ENCODE measurements at regions not wholly inside any gene's neighbourhood (a gene's known extent, or its start where the extent isn't known, plus 50 kb on each side); places are given as distances from the start of the nearest gene placed in this dataset.

DNA sequence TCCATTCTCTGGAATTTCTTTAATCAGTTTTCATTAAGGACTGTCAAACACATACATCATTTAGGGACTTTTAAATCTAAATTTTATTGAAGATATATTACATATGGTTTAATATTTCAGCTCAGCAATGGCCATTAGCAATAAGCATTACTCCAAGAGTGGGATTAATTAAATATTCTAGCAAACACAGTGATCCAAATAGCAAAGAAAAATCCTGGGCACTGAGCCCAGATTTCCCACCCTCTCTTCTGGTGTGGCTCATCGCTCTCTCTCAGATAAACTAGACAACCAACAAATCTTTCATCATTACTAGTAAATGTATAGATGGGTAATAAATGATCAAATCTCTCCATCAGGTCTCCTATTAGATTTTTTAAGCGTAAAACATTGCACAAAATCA is 53.5 kb upstream of the FOXD3 start:
- Histone ChIP-seq H3K4me3 (IDR thresholded peaks at IDR 0.05; ENCODE audit: insufficient read depth, low read depth, low read length) (no peak overlapping the region), H3K4me2 (no peak overlapping the region), H4K20me1 (ENCODE audit: insufficient read depth) (no peaks in the 10 kb centered on the region), H3K36me3 (ENCODE audit: insufficient read depth) (no peaks in the 10 kb centered on the region), H3K79me2 (ENCODE audit: insufficient read depth, low read depth) (no peaks in the 10 kb centered on the region), H3K9ac (no peak overlapping the region), H3K27me3 (ENCODE audit: insufficient read depth, low read depth) (no peaks in the 10 kb centered on the region), H3K27ac (no peak overlapping the region), H2AFZ (ENCODE audit: low read depth) (no peak overlapping the region), H3K4me1 (ENCODE audit: low read depth, poor library complexity, severe bottlenecking) (no peaks in the 10 kb centered on the region)
- TF ChIP-seq, protein P1, sequence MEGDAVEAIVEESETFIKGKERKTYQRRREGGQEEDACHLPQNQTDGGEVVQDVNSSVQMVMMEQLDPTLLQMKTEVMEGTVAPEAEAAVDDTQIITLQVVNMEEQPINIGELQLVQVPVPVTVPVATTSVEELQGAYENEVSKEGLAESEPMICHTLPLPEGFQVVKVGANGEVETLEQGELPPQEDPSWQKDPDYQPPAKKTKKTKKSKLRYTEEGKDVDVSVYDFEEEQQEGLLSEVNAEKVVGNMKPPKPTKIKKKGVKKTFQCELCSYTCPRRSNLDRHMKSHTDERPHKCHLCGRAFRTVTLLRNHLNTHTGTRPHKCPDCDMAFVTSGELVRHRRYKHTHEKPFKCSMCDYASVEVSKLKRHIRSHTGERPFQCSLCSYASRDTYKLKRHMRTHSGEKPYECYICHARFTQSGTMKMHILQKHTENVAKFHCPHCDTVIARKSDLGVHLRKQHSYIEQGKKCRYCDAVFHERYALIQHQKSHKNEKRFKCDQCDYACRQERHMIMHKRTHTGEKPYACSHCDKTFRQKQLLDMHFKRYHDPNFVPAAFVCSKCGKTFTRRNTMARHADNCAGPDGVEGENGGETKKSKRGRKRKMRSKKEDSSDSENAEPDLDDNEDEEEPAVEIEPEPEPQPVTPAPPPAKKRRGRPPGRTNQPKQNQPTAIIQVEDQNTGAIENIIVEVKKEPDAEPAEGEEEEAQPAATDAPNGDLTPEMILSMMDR (conservative IDR thresholded peaks at IDR 0.05; ENCODE audit: low read depth, low read length) = no peak

DNA sequence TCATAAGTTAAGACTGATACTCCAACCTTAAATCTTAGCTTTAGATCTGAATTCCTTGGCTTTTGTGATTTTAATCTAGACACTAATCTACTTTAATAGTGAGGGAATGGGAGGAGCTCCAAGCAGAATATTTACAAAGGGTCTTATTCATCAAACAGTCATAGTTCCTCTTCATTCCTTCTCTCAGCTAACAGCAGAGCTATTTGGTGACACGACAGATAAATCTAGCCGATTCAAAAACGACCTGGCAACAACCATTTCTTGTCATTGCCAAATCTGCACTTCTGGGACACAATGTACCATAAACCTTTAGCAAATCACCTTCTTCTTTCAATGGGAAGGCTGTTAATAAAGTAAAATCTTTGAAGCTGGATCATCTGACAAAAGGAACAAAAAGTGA is 52.8 kb upstream of the FOXD3 start:
- no peak overlapping the region for H2AFZ ChIP-seq (ENCODE audit: low read depth)

More for the DNA sequence above, 52.8 kb upstream of the FOXD3 start:
- no peaks in the 10 kb centered on the region for H3K27me3 ChIP-seq (ENCODE audit: insufficient read depth, low read depth)
- H3K4me2 ChIP-seq = no peak overlapping the region
- no peak overlapping the region for H3K27ac ChIP-seq
- no peaks in the 10 kb centered on the region for H3K4me1 ChIP-seq (ENCODE audit: low read depth, poor library complexity, severe bottlenecking)
- no peaks in the 10 kb centered on the region for H3K79me2 ChIP-seq (ENCODE audit: insufficient read depth, low read depth)
- no peak overlapping the region for H3K4me3 ChIP-seq (IDR thresholded peaks at IDR 0.05; ENCODE audit: insufficient read depth, low read depth, low read length)
- TF ChIP-seq, protein P1 (conservative IDR thresholded peaks at IDR 0.05; ENCODE audit: low read depth, low read length) = no peak
- no peaks in the 10 kb centered on the region for H3K36me3 ChIP-seq (ENCODE audit: insufficient read depth)
- no peak overlapping the region for H3K9ac ChIP-seq
- no peaks in the 10 kb centered on the region for H4K20me1 ChIP-seq (ENCODE audit: insufficient read depth)

Data from KMS-11 (cell line).